BJ (cell line): ENCODE measurements at regions not wholly inside any gene's neighbourhood (a gene's known extent, or its start where the extent isn't known, plus 50 kb on each side); places are given as distances from the start of the nearest gene placed in this dataset.

Source experiments
- CTCF ChIA-PET: fragments of 350-600 bp; formaldehyde crosslinking; extraction: SDS; loops from one replicate; lab custom pipeline; 2021; ENCODE audit warnings: antibody characterized with exemption, inconsistent platforms; lab: Yijun Ruan, JAX
- POLR2A ChIA-PET: fragments of 300-600 bp; sonication (Branson Sonifier 250); formaldehyde crosslinking; extraction: SDS; loops from one replicate; lab custom pipeline; 2021; ENCODE audit warnings: antibody characterized with exemption; lab: Charles Lee
- DNase-seq: peaks from one replicate; pipeline ENCODE4 v3.0.0-alpha.2; 2011; ENCODE audit warnings: low read depth
- H3K27me3 ChIP-seq: 2 replicates; pipeline ENCODE4 v1.6.0; 2011; ENCODE audit warnings: low read length; ENCODE audit not compliant: control insufficient read depth, insufficient read depth
- H3K36me3 ChIP-seq: 2 replicates; pipeline ENCODE4 v1.5.1; 2011; ENCODE audit warnings: low read length; ENCODE audit not compliant: control insufficient read depth, insufficient read depth
- H3K4me3 ChIP-seq: 2 replicates; pipeline ENCODE4 v1.5.1; 2011; ENCODE audit warnings: low read depth, mild to moderate bottlenecking, control low read depth, low read length
- CTCF ChIP-seq: IDR thresholded peaks from 2 replicates; pipeline ENCODE4 v1.5.1; 2011; ENCODE audit warnings: low read depth, mild to moderate bottlenecking, control low read depth, inconsistent platforms, low read length, moderate library complexity; ENCODE audit not compliant: insufficient read depth

GRCh38 chr6:170067181-170067641, 223.7 kb downstream of the DLL1 start:
- Histone ChIP-seq H3K36me3 (no peaks in the 10 kb centered on the region), H3K4me3 (no peak overlapping the region), H3K27me3 (no peaks in the 10 kb centered on the region)
- DNase-seq, result no peak
- TF ChIP-seq CTCF, result no peak
- ChIA-PET POLR2A (no interaction called here), CTCF (no interaction called here)

DNA sequence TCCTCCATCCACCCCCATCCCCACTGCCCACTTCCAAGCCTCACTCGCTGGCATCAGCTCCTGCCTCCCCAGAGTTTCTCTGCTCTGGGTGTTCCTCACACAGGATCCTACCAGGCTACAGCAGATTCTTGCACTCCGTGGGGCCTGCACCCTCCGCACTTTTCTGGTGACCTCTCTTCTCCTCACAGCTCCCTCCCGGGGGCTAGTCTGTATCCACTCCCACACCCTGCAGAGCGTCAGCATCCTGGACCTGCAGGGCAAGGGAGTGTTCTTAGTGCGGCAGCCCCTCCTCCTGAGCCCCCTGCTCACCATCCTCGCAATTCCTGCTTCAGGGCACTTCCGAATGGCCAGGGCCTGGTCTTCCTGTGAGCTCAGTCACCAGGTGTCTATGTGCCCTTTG, 224.2 kb downstream of the DLL1 start:
- CTCF ChIA-PET, result no interaction called here

GRCh38 chr6:170063851-170064602, 226.9 kb downstream of the DLL1 start:
- TF ChIP-seq CTCF, result no peak
- no peak for DNase-seq
- H3K36me3 ChIP-seq, result no peaks in the 10 kb centered on the region
- no peak overlapping the region for H3K4me3 ChIP-seq
- ChIA-PET CTCF (interaction anchor here (0.7 kb wide), 1 partner anchor 137 kb away, joined by 3 read pairs; no protein-coding TSS in a partner anchor), POLR2A (no interaction called here)
- no peaks in the 10 kb centered on the region for H3K27me3 ChIP-seq

More for the DNA sequence above, 224.2 kb downstream of the DLL1 start:
- Histone ChIP-seq H3K36me3 (no peaks in the 10 kb centered on the region), H3K27me3 (no peaks in the 10 kb centered on the region), H3K4me3 (no peak overlapping the region)
- POLR2A ChIA-PET, result no interaction called here
- no peak for TF ChIP-seq CTCF
- DNase-seq, result no peak

GRCh38 chr6:170063431-170063830, 227.4 kb downstream of the DLL1 start:
- POLR2A ChIA-PET, result no interaction called here
- CTCF ChIA-PET, result interaction anchor here (0.7 kb wide), 1 partner anchor 137 kb away, joined by 3 read pairs; no protein-coding TSS in a partner anchor
- no peaks in the 10 kb centered on the region for H3K27me3 ChIP-seq

GRCh38 chr6:170062915-170063241, 228.0 kb downstream of the DLL1 start:
- no peaks in the 10 kb centered on the region for H3K36me3 ChIP-seq
- no peak for TF ChIP-seq CTCF
- no peak overlapping the region for H3K4me3 ChIP-seq
- no peaks in the 10 kb centered on the region for H3K27me3 ChIP-seq
- ChIA-PET POLR2A (no interaction called here), CTCF (no interaction called here)
- no peak for DNase-seq

More at GRCh38 chr6:170063431-170063830, 227.4 kb downstream of the DLL1 start:
- no peak for DNase-seq
- no peak for TF ChIP-seq CTCF
- Histone ChIP-seq H3K36me3 (no peaks in the 10 kb centered on the region), H3K4me3 (no peak overlapping the region)
